GM11168 (cell line): ENCODE measurements at regions not wholly inside any gene's neighbourhood (a gene's known extent, or its start where the extent isn't known, plus 50 kb on each side); places are given as distances from the start of the nearest gene placed in this dataset.
"Not testable (repeated sequence)": the region's sequence is repeated elsewhere in the genome, so short reads cannot be mapped to it uniquely, and the experiment has no call there.

Source experiments
- in situ Hi-C: fragments of 300-500 bp; cut with MboI; formaldehyde crosslinking; loops from one replicate; pipeline ENCODE4 v1.12.0; 2022; ENCODE audit warnings: low sequenced_read_pairs; ENCODE audit not compliant: unreplicated experiment

GRCh38 chr17:77836557-77837041, 121.9 kb upstream of the TNRC6C start:
- in situ Hi-C loops: no loop called here

- in situ Hi-C loops: not testable (repeated sequence)
Observed at GRCh38 chr17:77837072-77837471, 121.4 kb upstream of the TNRC6C start.

- in situ Hi-C loops: no loop called here
Observed at GRCh38 chr17:77837917-77838316, 120.6 kb upstream of the TNRC6C start.

- in situ Hi-C loops: no loop called here
Observed at GRCh38 chr17:77838748-77839697, 119.5 kb upstream of the TNRC6C start.

GRCh38 chr17:77839698-77840512, 118.6 kb upstream of the TNRC6C start:
- in situ Hi-C loops: no loop called here

- in situ Hi-C loops: no loop called here
Observed at GRCh38 chr17:77840513-77841165, 117.9 kb upstream of the TNRC6C start.

- in situ Hi-C loops: no loop called here
Observed at GRCh38 chr17:77841742-77842527, 116.6 kb upstream of the TNRC6C start.

GRCh38 chr17:77842528-77843147, 115.9 kb upstream of the TNRC6C start:
- in situ Hi-C loops: no loop called here

GRCh38 chr17:77843255-77843895, 115.1 kb upstream of the TNRC6C start:
- in situ Hi-C loops: not testable (repeated sequence)

GRCh38 chr17:77843896-77844295, 114.6 kb upstream of the TNRC6C start:
- in situ Hi-C loops: no loop called here

GRCh38 chr17:77844681-77845080, 113.8 kb upstream of the TNRC6C start:
- in situ Hi-C loops: no loop called here

GRCh38 chr17:77845541-77846225, 112.8 kb upstream of the TNRC6C start:
- in situ Hi-C loops: no loop called here

GRCh38 chr17:77846531-77847085, 111.9 kb upstream of the TNRC6C start:
- in situ Hi-C loops: no loop called here

- in situ Hi-C loops: no loop called here
Observed at GRCh38 chr17:77847221-77848085, 111.0 kb upstream of the TNRC6C start.

- in situ Hi-C loops: no loop called here
Observed at GRCh38 chr17:77848257-77848656, 110.2 kb upstream of the TNRC6C start.

- in situ Hi-C loops: no loop called here
Observed at GRCh38 chr17:77849239-77849638, 109.3 kb upstream of the TNRC6C start.

GRCh38 chr17:77851921-77852320, 106.6 kb upstream of the TNRC6C start:
- in situ Hi-C loops: no loop called here
